Pancreas (tissue), 10 donors: ENCODE measurements at regions not wholly inside any gene's neighbourhood (a gene's known extent, or its start where the extent isn't known, plus 50 kb on each side); places are given as distances from the start of the nearest gene placed in this dataset.

ENCODE experiments used
- ATAC-seq, 4 donors: fragments of 200-7000 bp; cut with Tn5 transposase; one replicate each; pipeline versions ENCODE4 v1.8.0 to v1.9.1; 2020; ENCODE audit warnings: mild to moderate bottlenecking in 4 of 4, moderate library complexity in 4 of 4
- DNase-seq, 6 donors: peaks; one replicate each; pipeline ENCODE4 v3.0.0-alpha.2; 2020
- FAIRE-seq: peaks from 2 replicates; lab custom pipeline; 2012; peaks lifted over from hg19 to GRCh38; lab: Jason Lieb, UNC
- H3K27ac ChIP-seq, 4 donors: fragments of 200-600 bp; sonication (generic); 1 replicate in 3 of 4; 2 replicates in 1 of 4; pipeline versions ENCODE4 v1.5.0 to v1.8.0; 2020
- H3K27me3 ChIP-seq, 4 donors: fragments of 200-600 bp; one replicate each; pipeline ENCODE4 v1.8.0; 2021
- H3K36me3 ChIP-seq, 3 donors: fragments of 200-600 bp; sonication (generic) in 1 of 3; one replicate each; pipeline versions ENCODE4 v1.5.0 to v1.8.0; 2020 to 2021
- H3K4me1 ChIP-seq, 3 donors: fragments of 200-600 bp; one replicate each; pipeline ENCODE4 v1.8.0; 2021
- H3K4me3 ChIP-seq, 4 donors: fragments of 200-600 bp; sonication (generic) in 2 of 4; one replicate each; pipeline versions ENCODE4 v1.5.0 to v1.8.0; 2020 to 2021
- H3K9me3 ChIP-seq, 4 donors: fragments of 200-600 bp; one replicate each; pipeline ENCODE4 v1.8.0; 2021
- CTCF ChIP-seq, 4 donors: fragments of 200-600 bp; sonication (generic) in 3 of 4; IDR thresholded peaks; one replicate each; pipeline versions ENCODE4 v1.5.0 to v1.8.0; 2021; ENCODE audit warnings: antibody characterized with exemption in 4 of 4
- WGBS, 2 donors: extraction: QIAGEN DNeasy Blood & Tissue Kit; methylation state at CpG; one replicate each; pipeline ENCODE4 v1.1.7; 2013; 5-methylcytosine and 5-hydroxymethylcytosine counted together
- intact Hi-C, 3 donors: fragments of 100-400 bp; cut with DNase I; formaldehyde crosslinking; loops; one replicate each; pipeline versions ENCODE4 v1.11.1 to v1.14.2; 2022
- donor health status: healthy with polysubstance abuse.
- donor health status: DM: no; HTN: no; CAD: no; lungs with moderate emphysema.
- donor health status: DM: no; HTN: no; CAD: no.
- donor health status: control.
- donor health status: control.
- donor health status: Bipolar disorder and iron deficiency.
- donor health status: DM: yes; HTN: yes; CAD: no.
- donor health status: DM: no; HTN: no; CAD: no.
- donor health status: DM: no; HTN: no; CAD: no.
- donor health status: DM: yes; HTN: yes; CAD: no.

DNA sequence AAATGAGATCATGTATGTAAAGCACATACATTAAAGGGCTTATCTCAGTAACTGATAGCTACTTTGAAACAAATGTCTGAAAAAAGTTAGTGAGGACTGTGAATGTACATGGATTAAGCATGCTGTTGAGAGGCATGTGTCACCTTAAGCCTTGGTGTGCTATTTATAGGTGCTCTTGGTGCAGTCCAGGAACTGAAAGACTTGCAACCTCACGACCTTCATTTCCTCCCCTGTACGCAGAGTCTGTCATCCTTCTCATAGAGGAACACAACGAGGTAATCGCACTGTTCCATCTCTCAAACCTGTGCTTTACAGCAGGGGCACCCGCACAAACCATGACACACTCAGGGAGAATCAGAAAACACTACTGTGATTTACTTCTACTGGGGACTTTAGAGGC is 65.6 kb downstream of the UFM1 start:
- Histone ChIP-seq H3K27me3 (no peaks in the 10 kb centered on the region), H3K4me1 (no peaks in the 10 kb centered on the region), H3K4me3 (no peak overlapping the region), H3K9me3 (no peaks in the 10 kb centered on the region), H3K27ac (no peak overlapping the region), H3K36me3 (no peaks in the 10 kb centered on the region)
- no peak for FAIRE-seq
- no peak for TF ChIP-seq CTCF (IDR thresholded peaks at IDR 0.05)
- no peak for DNase-seq
- intact Hi-C loops = no loop called here
- ATAC-seq = no peak
- 43 to 46% methylated on average over 5 of the region's 5 CpGs for WGBS, 2 donors

DNA sequence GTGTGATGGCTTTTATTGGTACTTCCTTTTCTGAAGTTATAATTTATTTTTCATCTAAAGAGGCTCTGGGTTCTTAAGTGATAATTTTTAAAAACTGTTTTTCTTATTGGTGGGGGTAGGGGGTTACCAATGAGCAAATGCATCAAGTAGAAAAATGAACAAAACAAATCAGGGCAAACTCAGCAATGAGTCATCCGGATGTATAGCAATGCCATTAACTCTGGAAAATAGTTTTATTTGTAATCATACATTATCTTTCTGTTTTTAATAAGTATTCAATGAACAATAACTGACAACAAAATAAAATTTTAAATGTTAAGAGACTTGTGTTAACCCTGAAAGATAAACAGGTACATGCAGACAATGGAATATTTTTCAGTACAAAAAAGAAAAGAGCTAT is 67.6 kb downstream of the UFM1 start:
- no peak for TF ChIP-seq CTCF (IDR thresholded peaks at IDR 0.05)
- WGBS, 2 donors = 85 to 92% methylated on average over 1 of the region's 1 CpG
- Histone ChIP-seq H3K36me3 (no peaks in the 10 kb centered on the region), H3K4me3 (no peak overlapping the region), H3K9me3 (no peaks in the 10 kb centered on the region), H3K27me3 (no peaks in the 10 kb centered on the region), H3K4me1 (no peaks in the 10 kb centered on the region), H3K27ac (no peak overlapping the region)
- ATAC-seq (no peak), FAIRE-seq (no peak), DNase-seq (no peak)
- intact Hi-C loops = no loop called here

DNA sequence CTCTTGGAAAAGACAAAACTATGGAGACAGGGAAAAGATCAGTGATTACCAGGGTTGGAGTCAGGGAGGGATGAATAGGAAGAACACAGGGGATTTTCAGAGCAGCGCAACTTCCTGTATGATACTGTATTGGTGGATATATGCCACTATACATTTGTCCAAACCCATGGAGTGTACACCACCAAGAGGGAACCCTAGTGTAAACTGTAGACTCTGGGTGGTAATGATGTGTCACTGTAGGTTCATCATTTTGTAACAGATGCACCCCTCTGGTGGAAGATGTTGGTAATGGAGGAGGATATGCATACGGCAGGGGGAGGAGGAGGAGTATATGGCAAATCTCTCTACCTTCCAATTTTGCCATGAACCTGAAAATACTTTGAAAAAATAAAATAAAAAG is 68.1 kb downstream of the UFM1 start:
- Histone ChIP-seq H3K36me3 (no peaks in the 10 kb centered on the region), H3K4me3 (no peak overlapping the region), H3K9me3 (no peaks in the 10 kb centered on the region), H3K27ac (no peak overlapping the region), H3K27me3 (no peaks in the 10 kb centered on the region), H3K4me1 (no peaks in the 10 kb centered on the region)
- ATAC-seq = no peak
- no peak for TF ChIP-seq CTCF (IDR thresholded peaks at IDR 0.05)
- intact Hi-C loops = no loop called here
- DNase-seq = no peak
- no peak for FAIRE-seq
- 76 to 89% methylated on average over 2 of the region's 2 CpGs for WGBS, 2 donors

GRCh38 chr13:38418286-38418685 is 68.6 kb downstream of the UFM1 start:
- Histone ChIP-seq H3K36me3 (no peaks in the 10 kb centered on the region), H3K9me3 (no peaks in the 10 kb centered on the region), H3K4me3 (no peak overlapping the region), H3K27ac (no peak overlapping the region), H3K27me3 (no peaks in the 10 kb centered on the region), H3K4me1 (no peaks in the 10 kb centered on the region)
- ATAC-seq (no peak), FAIRE-seq (no peak), DNase-seq (no peak)
- intact Hi-C loops = no loop called here
- TF ChIP-seq CTCF (IDR thresholded peaks at IDR 0.05) = no peak

- Histone ChIP-seq H3K27me3 (no peaks in the 10 kb centered on the region), H3K9me3 (no peaks in the 10 kb centered on the region), H3K27ac (no peak overlapping the region), H3K36me3 (no peaks in the 10 kb centered on the region), H3K4me3 (no peak overlapping the region), H3K4me1 (no peaks in the 10 kb centered on the region)
- FAIRE-seq = no peak
- no peak for TF ChIP-seq CTCF (IDR thresholded peaks at IDR 0.05)
- WGBS, 2 donors = 38 to 47% methylated on average over 3 of the region's 3 CpGs
- DNase-seq = no peak
- intact Hi-C loops = no loop called here
- no peak for ATAC-seq
Observed at GRCh38 chr13:38419312-38419873, 69.7 kb downstream of the UFM1 start.
